Panc1 (cell line): ENCODE measurements at regions not wholly inside any gene's neighbourhood (a gene's known extent, or its start where the extent isn't known, plus 50 kb on each side); places are given as distances from the start of the nearest gene placed in this dataset.

ENCODE experiments used
- ATAC-seq: fragments of 200-7000 bp; cut with Tn5 transposase; 2 replicates; pipeline ENCODE4 v1.9.1; 2020; ENCODE audit warnings: mild to moderate bottlenecking, moderate library complexity
- BruUV-seq: library from RNA; stranded (reverse); fragments of 400-500 nt; replicated peaks from 2 replicates; lab custom pipeline; 2021; lab: Mats Ljungman, UMichigan
- CTCF ChIA-PET: fragments of 300-600 bp; sonication (Branson Sonifier 250); formaldehyde crosslinking; loops from one replicate; lab custom pipeline; 2022; ENCODE audit warnings: antibody characterized with exemption; lab: Charles Lee
- POLR2A ChIA-PET: fragments of 300-600 bp; sonication (Branson Sonifier 250); formaldehyde crosslinking; loops from one replicate; lab custom pipeline; 2022; ENCODE audit warnings: antibody characterized with exemption; lab: Charles Lee
- DNase-seq: peaks from one replicate; pipeline ENCODE4 v3.0.0-alpha.2; 2010; ENCODE audit warnings: low read depth, low spot score
- H3K27ac ChIP-seq: 2 replicates; pipeline ENCODE4 v1.5.1; 2011; ENCODE audit warnings: mild to moderate bottlenecking, low read length, inconsistent platforms
- H3K27me3 ChIP-seq: fragments of 200-500 bp; sonication (Bioruptor generic); 2 replicates; pipeline ENCODE4 v1.6.0; 2014; ENCODE audit warnings: low read length, inconsistent platforms; ENCODE audit not compliant: control insufficient read depth, insufficient read depth
- H3K36me3 ChIP-seq: fragments of 200-500 bp; sonication (Bioruptor generic); 2 replicates; pipeline ENCODE4 v1.5.1; 2014; ENCODE audit warnings: inconsistent platforms, mild to moderate bottlenecking, low read length, moderate library complexity; ENCODE audit not compliant: control insufficient read depth, insufficient read depth
- H3K4me1 ChIP-seq: 2 replicates; pipeline ENCODE4 v1.5.1; 2011; ENCODE audit warnings: inconsistent platforms, mild to moderate bottlenecking, low read length, moderate library complexity; ENCODE audit not compliant: control insufficient read depth, insufficient read depth
- H3K4me3 ChIP-seq, 2 experiments: 2 replicates each; pipeline ENCODE4 v1.5.1; 2011 to 2012; ENCODE audit warnings: low read depth in 2 of 2, low read length in 2 of 2, mild to moderate bottlenecking in 2 of 2, inconsistent platforms in 1 of 2, moderate library complexity in 1 of 2
- H3K9me3 ChIP-seq: fragments of 200-500 bp; sonication (Bioruptor generic); 2 replicates; pipeline ENCODE4 v1.5.1; 2014; ENCODE audit warnings: low read depth, mild to moderate bottlenecking, inconsistent platforms, low read length, moderate library complexity; ENCODE audit not compliant: control insufficient read depth, insufficient read depth
- CTCF ChIP-seq: fragments of 450-650 bp; IDR thresholded peaks from 2 replicates; pipeline ENCODE4 v1.5.1; 2017; ENCODE audit warnings: mild to moderate bottlenecking
- POLR2AphosphoS5 ChIP-seq: IDR thresholded peaks from 2 replicates; pipeline ENCODE4 v1.6.1; 2012; ENCODE audit warnings: mild to moderate bottlenecking, low read depth, low read length, moderate library complexity
- REST ChIP-seq, 2 experiments: IDR thresholded peaks; 2 replicates each; pipeline ENCODE4 v1.6.1; 2011 to 2012; ENCODE audit warnings: low read depth in 2 of 2, control low read depth in 1 of 2, low read length in 1 of 2, mild to moderate bottlenecking in 1 of 2, moderate library complexity in 1 of 2; ENCODE audit not compliant: insufficient read depth in 1 of 2
- SIN3A ChIP-seq: IDR thresholded peaks from 2 replicates; pipeline ENCODE4 v1.6.1; 2012; ENCODE audit warnings: low read depth, mild to moderate bottlenecking, low read length, moderate library complexity, borderline replicate concordance; ENCODE audit not compliant: insufficient read depth
- TCF7L2 ChIP-seq: IDR thresholded peaks from 2 replicates; pipeline ENCODE4 v1.6.1; 2011; ENCODE audit warnings: mild to moderate bottlenecking, low read depth, low read length, inconsistent platforms
- in situ Hi-C: cut with HindIII; loops from 2 replicates; pipeline ENCODE4 v1.10.0; 2016; ENCODE audit warnings: low sequenced_read_pairs, low pct_unique_long_range_greater_than_20kb
- intact Hi-C: fragments of 100-400 bp; cut with micrococcal nuclease; formaldehyde crosslinking; loops from one replicate; pipeline ENCODE4 v1.10.0; 2022; ENCODE audit not compliant: unreplicated experiment

GRCh38 chr5:105812304-105812703 lies 1858.4 kb downstream of the EFNA5 start:
- Histone ChIP-seq H3K36me3 (no peaks in the 10 kb centered on the region), H3K4me1 (no peaks in the 10 kb centered on the region), H3K4me3 (no peak overlapping the region), H3K27ac (no peak overlapping the region), H3K27me3 (no peaks in the 10 kb centered on the region), H3K9me3 (no peaks in the 10 kb centered on the region)
- ATAC-seq, result no peak
- ChIA-PET POLR2A (no interaction called here), CTCF (no interaction called here)
- in situ Hi-C loops (no loop called here), intact Hi-C loops (no loop called here)
- BruUV-seq, result no TSS peak
- no peak for DNase-seq
- no peak for TF ChIP-seq SIN3A
- TF ChIP-seq CTCF, result no peak
- no peak for TF ChIP-seq POLR2AphosphoS5
- no peak for TF ChIP-seq REST (IDR thresholded peaks at IDR 0.05; ENCODE audit: insufficient read depth in 1 of 2, low read depth in 2 of 2, low read length in 1 of 2)
- no peak for TF ChIP-seq TCF7L2

GRCh38 chr5:105807951-105808350 lies 1862.8 kb downstream of the EFNA5 start:
- no peak overlapping the region for H3K4me3 ChIP-seq
- DNase-seq, result no peak
- H3K4me1 ChIP-seq, result no peaks in the 10 kb centered on the region
- H3K27ac ChIP-seq, result no peak overlapping the region
- in situ Hi-C loops (no loop called here), intact Hi-C loops (no loop called here)
- ChIA-PET CTCF (no interaction called here), POLR2A (no interaction called here)
- no peaks in the 10 kb centered on the region for H3K9me3 ChIP-seq
- ATAC-seq, result no peak
- TF ChIP-seq REST (IDR thresholded peaks at IDR 0.05; ENCODE audit: insufficient read depth in 1 of 2, low read depth in 2 of 2, low read length in 1 of 2), result no peak
- no peak for TF ChIP-seq CTCF
- TF ChIP-seq SIN3A, result no peak
- no TSS peak for BruUV-seq
- no peaks in the 10 kb centered on the region for H3K36me3 ChIP-seq
- H3K27me3 ChIP-seq, result no peaks in the 10 kb centered on the region
